ENCODE measurements at regions not wholly inside any gene's neighbourhood (a gene's known extent, or its start where the extent isn't known, plus 50 kb on each side); places are given as distances from the start of the nearest gene placed in this dataset.

- no peak for TF ChIP-seq POLR2AphosphoS5 (IDR thresholded peaks at IDR 0.05; ENCODE audit: low read depth, low read length)
- no peak for TF ChIP-seq FOXP2 (optimal IDR thresholded peaks at IDR 0.05; ENCODE audit: borderline replicate concordance, extremely low read depth, extremely low read length, insufficient read depth)
- TF ChIP-seq, protein P1, sequence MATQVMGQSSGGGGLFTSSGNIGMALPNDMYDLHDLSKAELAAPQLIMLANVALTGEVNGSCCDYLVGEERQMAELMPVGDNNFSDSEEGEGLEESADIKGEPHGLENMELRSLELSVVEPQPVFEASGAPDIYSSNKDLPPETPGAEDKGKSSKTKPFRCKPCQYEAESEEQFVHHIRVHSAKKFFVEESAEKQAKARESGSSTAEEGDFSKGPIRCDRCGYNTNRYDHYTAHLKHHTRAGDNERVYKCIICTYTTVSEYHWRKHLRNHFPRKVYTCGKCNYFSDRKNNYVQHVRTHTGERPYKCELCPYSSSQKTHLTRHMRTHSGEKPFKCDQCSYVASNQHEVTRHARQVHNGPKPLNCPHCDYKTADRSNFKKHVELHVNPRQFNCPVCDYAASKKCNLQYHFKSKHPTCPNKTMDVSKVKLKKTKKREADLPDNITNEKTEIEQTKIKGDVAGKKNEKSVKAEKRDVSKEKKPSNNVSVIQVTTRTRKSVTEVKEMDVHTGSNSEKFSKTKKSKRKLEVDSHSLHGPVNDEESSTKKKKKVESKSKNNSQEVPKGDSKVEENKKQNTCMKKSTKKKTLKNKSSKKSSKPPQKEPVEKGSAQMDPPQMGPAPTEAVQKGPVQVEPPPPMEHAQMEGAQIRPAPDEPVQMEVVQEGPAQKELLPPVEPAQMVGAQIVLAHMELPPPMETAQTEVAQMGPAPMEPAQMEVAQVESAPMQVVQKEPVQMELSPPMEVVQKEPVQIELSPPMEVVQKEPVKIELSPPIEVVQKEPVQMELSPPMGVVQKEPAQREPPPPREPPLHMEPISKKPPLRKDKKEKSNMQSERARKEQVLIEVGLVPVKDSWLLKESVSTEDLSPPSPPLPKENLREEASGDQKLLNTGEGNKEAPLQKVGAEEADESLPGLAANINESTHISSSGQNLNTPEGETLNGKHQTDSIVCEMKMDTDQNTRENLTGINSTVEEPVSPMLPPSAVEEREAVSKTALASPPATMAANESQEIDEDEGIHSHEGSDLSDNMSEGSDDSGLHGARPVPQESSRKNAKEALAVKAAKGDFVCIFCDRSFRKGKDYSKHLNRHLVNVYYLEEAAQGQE (IDR thresholded peaks at IDR 0.05; ENCODE audit: insufficient read depth in 1 of 2, low read depth in 2 of 2, low read length in 2 of 2): no peak
- TF ChIP-seq TAF1 (IDR thresholded peaks at IDR 0.05; ENCODE audit: borderline replicate concordance, insufficient read depth, low read length): no peak
- no peak for TF ChIP-seq SIN3A (IDR thresholded peaks at IDR 0.05; ENCODE audit: borderline replicate concordance, insufficient read depth, low read length)
These were observed 716.8 kb upstream of the SLITRK5 start for GRCh38 chr13:86954341-86954740.
